MM.1S (cell line): ENCODE measurements at regions not wholly inside any gene's neighbourhood (a gene's known extent, or its start where the extent isn't known, plus 50 kb on each side); places are given as distances from the start of the nearest gene placed in this dataset.

Experiments used
- DNase-seq: peaks from one replicate; pipeline ENCODE4 v3.0.0-alpha.2; 2015
- H2AFZ ChIP-seq: fragments of 300-600 bp; sonication (generic); 2 replicates; pipeline ENCODE4 v1.6.0; 2016; ENCODE audit warnings: antibody characterized with exemption, low read length
- H3F3A ChIP-seq: fragments of 300-600 bp; sonication (generic); 2 replicates; pipeline ENCODE4 v1.6.1; 2016; ENCODE audit warnings: mild to moderate bottlenecking, antibody characterized with exemption, low read length, moderate library complexity, mixed read lengths; ENCODE audit not compliant: insufficient read depth
- H3K27ac ChIP-seq: fragments of 300-600 bp; sonication (generic); 2 replicates; pipeline ENCODE4 v1.5.1; 2016; ENCODE audit warnings: mild to moderate bottlenecking, low read length
- H3K27me3 ChIP-seq: fragments of 300-600 bp; sonication (generic); replicated peaks from 2 replicates; pipeline ENCODE4 v1.6.0; 2016; ENCODE audit warnings: low read length; ENCODE audit not compliant: insufficient read depth
- H3K36me3 ChIP-seq: fragments of 300-600 bp; sonication (generic); replicated peaks from 2 replicates; pipeline ENCODE4 v1.6.1; 2016; ENCODE audit warnings: mild to moderate bottlenecking, low read length, mixed read lengths; ENCODE audit not compliant: insufficient read depth
- H3K4me1 ChIP-seq: fragments of 300-600 bp; sonication (generic); 2 replicates; pipeline ENCODE4 v1.6.1; 2016; ENCODE audit warnings: low read length, mixed read lengths
- H3K4me2 ChIP-seq: fragments of 300-600 bp; sonication (generic); 2 replicates; pipeline ENCODE4 v1.6.0; 2016; ENCODE audit warnings: low read depth, low read length
- H3K4me3 ChIP-seq: fragments of 300-600 bp; sonication (generic); 2 replicates; pipeline ENCODE4 v1.5.1; 2016; ENCODE audit warnings: low read length, mixed read lengths
- H3K79me2 ChIP-seq: fragments of 300-600 bp; sonication (generic); 2 replicates; pipeline ENCODE4 v1.6.1; 2016; ENCODE audit warnings: mixed run types, low read length, mixed read lengths
- H3K9ac ChIP-seq: fragments of 300-600 bp; sonication (generic); 2 replicates; pipeline ENCODE4 v1.6.1; 2016; ENCODE audit warnings: low read length, mixed read lengths
- H3K9me2 ChIP-seq: fragments of 300-600 bp; sonication (generic); replicated peaks from 2 replicates; pipeline ENCODE4 v1.6.1; 2016; ENCODE audit warnings: mild to moderate bottlenecking, low read length, mixed read lengths; ENCODE audit not compliant: insufficient read depth
- H3K9me3 ChIP-seq: fragments of 300-600 bp; sonication (generic); replicated peaks from 2 replicates; pipeline ENCODE4 v1.6.1; 2016; ENCODE audit warnings: mild to moderate bottlenecking, low read length, mixed read lengths; ENCODE audit not compliant: insufficient read depth
- H4K20me1 ChIP-seq: fragments of 300-600 bp; sonication (generic); 2 replicates; pipeline ENCODE4 v1.6.1; 2016; ENCODE audit warnings: mild to moderate bottlenecking, low read length, moderate library complexity, mixed read lengths; ENCODE audit not compliant: insufficient read depth
- EZH2 ChIP-seq: fragments of 300-600 bp; sonication (generic); optimal IDR thresholded peaks from 2 replicates; pipeline ENCODE3; 2017; ENCODE audit warnings: low read depth, mild to moderate bottlenecking, antibody characterized with exemption, low read length, mixed read lengths
- EZH2phosphoT487 ChIP-seq: fragments of 300-600 bp; sonication (generic); IDR thresholded peaks from 2 replicates; pipeline ENCODE4 v1.6.1; 2018; ENCODE audit warnings: antibody characterized with exemption, low read length
- TF ChIP-seq, protein P1 (sequence below): fragments of 300-600 bp; sonication (generic); IDR thresholded peaks from 2 replicates; pipeline ENCODE4 v1.5.1; 2016; ENCODE audit warnings: antibody characterized with exemption, low read length, mixed read lengths

DNA sequence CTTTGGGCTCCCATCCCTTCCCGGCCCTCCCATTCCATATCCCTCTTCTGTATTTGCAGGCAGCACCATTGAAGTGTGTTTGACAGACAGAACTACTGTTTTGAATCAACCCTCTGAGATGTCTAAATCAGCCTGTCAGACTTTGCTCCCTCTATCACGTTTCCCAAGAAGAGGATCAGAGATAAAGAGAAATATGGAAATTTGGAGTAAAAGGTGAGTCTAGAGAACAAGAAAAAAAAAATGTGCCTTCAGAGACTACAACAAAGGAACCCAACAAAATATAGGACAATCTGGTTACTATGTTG, 133.4 kb upstream of the NCK2 start:
- H4K20me1 ChIP-seq: no peaks in the 10 kb centered on the region
- no peaks in the 10 kb centered on the region for H3F3A ChIP-seq
- H3K4me2 ChIP-seq: no peak overlapping the region
- no peak overlapping the region for H3K9ac ChIP-seq
- H3K79me2 ChIP-seq: no peaks in the 10 kb centered on the region
- no peaks in the 10 kb centered on the region for H3K36me3 ChIP-seq
- no peaks in the 10 kb centered on the region for H3K9me3 ChIP-seq
- no peak for DNase-seq
- H3K27me3 ChIP-seq: no peaks in the 10 kb centered on the region
- H3K27ac ChIP-seq: no peak overlapping the region
- H3K9me2 ChIP-seq: no peaks in the 10 kb centered on the region
- TF ChIP-seq, protein P1, sequence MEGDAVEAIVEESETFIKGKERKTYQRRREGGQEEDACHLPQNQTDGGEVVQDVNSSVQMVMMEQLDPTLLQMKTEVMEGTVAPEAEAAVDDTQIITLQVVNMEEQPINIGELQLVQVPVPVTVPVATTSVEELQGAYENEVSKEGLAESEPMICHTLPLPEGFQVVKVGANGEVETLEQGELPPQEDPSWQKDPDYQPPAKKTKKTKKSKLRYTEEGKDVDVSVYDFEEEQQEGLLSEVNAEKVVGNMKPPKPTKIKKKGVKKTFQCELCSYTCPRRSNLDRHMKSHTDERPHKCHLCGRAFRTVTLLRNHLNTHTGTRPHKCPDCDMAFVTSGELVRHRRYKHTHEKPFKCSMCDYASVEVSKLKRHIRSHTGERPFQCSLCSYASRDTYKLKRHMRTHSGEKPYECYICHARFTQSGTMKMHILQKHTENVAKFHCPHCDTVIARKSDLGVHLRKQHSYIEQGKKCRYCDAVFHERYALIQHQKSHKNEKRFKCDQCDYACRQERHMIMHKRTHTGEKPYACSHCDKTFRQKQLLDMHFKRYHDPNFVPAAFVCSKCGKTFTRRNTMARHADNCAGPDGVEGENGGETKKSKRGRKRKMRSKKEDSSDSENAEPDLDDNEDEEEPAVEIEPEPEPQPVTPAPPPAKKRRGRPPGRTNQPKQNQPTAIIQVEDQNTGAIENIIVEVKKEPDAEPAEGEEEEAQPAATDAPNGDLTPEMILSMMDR: no peak
- TF ChIP-seq EZH2phosphoT487: no peak
- no peak for TF ChIP-seq EZH2
- no peak overlapping the region for H2AFZ ChIP-seq
- no peaks in the 10 kb centered on the region for H3K4me1 ChIP-seq
- no peak overlapping the region for H3K4me3 ChIP-seq

DNA sequence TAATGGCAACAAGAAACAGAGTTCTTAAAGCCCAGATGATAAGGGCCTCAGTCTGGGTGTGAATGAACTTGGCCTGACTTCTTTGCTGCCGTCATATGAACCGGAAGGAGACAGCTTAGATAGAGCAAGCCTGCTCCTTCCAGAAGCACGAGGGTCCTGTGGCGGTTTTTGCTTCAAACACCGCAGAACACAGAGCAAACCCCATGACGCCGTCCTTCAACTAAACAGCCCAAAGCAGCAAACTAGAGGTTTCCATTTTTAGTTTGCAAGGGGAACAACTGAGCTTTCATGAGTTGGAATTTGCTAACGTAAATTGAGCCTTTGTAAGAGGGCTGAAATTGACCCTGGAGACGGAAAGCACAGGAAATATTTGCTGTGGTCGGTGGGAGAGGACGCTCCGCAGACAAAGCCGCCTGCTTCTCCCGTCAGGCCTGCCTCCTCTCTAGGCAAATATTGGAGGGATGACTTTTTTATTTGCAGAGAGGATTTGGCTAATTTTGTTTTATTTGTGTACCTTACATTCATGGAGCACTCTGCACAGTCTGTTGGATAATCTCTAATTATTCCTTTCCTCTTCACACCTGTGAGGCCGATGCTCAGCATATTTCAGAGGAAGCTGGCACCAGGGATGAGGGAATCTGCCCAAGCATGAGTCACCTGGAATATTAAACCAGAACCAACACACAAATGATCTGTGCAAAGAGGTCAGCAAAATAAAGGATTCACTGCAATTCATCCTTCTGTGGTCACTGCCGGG, 134.0 kb upstream of the NCK2 start:
- no peaks in the 10 kb centered on the region for H3K36me3 ChIP-seq

DNA sequence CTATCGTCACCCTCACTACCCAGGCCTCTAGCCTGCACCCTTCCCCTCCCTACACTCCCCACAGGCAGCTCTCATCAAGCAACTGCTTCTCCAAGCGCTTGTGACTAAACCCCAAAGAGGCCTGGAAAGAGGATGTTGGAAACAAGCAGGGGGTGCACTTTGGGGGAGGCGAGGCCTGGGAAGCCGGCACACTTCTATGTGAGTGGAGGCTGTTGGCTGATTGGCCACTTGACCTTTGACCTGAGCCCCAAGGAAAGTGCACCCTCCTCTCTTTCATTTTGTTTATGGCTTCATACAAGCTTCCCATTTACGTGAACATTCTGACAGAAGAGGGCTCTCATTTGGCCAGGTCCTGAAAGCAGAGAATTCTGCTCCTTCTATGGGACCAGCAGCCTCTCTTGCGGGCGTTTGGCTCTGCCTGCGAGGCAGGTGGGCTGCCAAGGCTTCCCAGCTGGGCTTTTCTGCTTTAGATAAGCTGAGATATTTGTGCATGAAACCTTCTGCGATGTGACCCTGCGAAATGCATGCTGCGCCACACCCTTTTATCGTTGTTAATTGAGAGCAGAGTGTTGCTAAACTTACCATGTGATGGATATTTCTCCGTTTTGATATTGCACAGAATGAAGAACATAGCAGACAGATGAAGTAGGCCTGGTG, 134.8 kb upstream of the NCK2 start:
- Histone ChIP-seq H3K9me2 (no peaks in the 10 kb centered on the region), H3K36me3 (no peaks in the 10 kb centered on the region), H3F3A (no peaks in the 10 kb centered on the region), H2AFZ (no peak overlapping the region), H3K4me1 (no peaks in the 10 kb centered on the region), H3K9me3 (no peaks in the 10 kb centered on the region), H3K27ac (no peak overlapping the region), H3K27me3 (no peaks in the 10 kb centered on the region), H3K79me2 (no peaks in the 10 kb centered on the region), H3K4me3 (no peak overlapping the region), H3K4me2 (no peak overlapping the region), H4K20me1 (no peaks in the 10 kb centered on the region), H3K9ac (no peak overlapping the region)
- TF ChIP-seq, protein P1: no peak
- TF ChIP-seq EZH2phosphoT487 (no peak), EZH2 (no peak)
- no peak for DNase-seq

More for the DNA sequence above, 134.0 kb upstream of the NCK2 start:
- no peak for DNase-seq
- Histone ChIP-seq H3K4me1 (no peaks in the 10 kb centered on the region), H3K79me2 (no peaks in the 10 kb centered on the region), H3K9me2 (no peaks in the 10 kb centered on the region), H3K9me3 (no peaks in the 10 kb centered on the region), H3K27ac (no peak overlapping the region), H3K4me3 (no peak overlapping the region), H3K27me3 (no peaks in the 10 kb centered on the region), H3K4me2 (no peak overlapping the region), H2AFZ (no peak overlapping the region), H3F3A (no peaks in the 10 kb centered on the region), H4K20me1 (no peaks in the 10 kb centered on the region), H3K9ac (no peak overlapping the region)
- TF ChIP-seq, protein P1: no peak
- TF ChIP-seq EZH2: no peak
- TF ChIP-seq EZH2phosphoT487: no peak
